GM10266 (cell line): ENCODE measurements at regions not wholly inside any gene's neighbourhood (a gene's known extent, or its start where the extent isn't known, plus 50 kb on each side); places are given as distances from the start of the nearest gene placed in this dataset.

Source experiments
- DNase-seq: peaks from one replicate; pipeline ENCODE4 v3.0.0; 2012; ENCODE audit errors: extremely low spot score
- CTCF ChIP-seq: IDR thresholded peaks from 2 replicates; pipeline ENCODE4 v1.5.1; 2012; ENCODE audit warnings: mild to moderate bottlenecking, low read depth; ENCODE audit not compliant: control insufficient read depth, insufficient read depth; ENCODE audit errors: missing control alignments

GRCh38 chr5:26737348-26738265 is 300.8 kb downstream of the CDH9 start:
- no peak for DNase-seq
- TF ChIP-seq CTCF, result no peak

- no peak for DNase-seq
- no peak for TF ChIP-seq CTCF
These were observed 310.5 kb downstream of the CDH9 start for GRCh38 chr5:26727916-26728315.

- DNase-seq, result no peak
- no peak for TF ChIP-seq CTCF
These were observed 318.6 kb downstream of the CDH9 start for GRCh38 chr5:26719803-26720202.

GRCh38 chr5:26700759-26701384 is 337.5 kb downstream of the CDH9 start:
- peak; percentile 16 for DNase-seq
- TF ChIP-seq CTCF, result peak; percentile 44

- TF ChIP-seq CTCF, result no peak
- DNase-seq, result no peak
These were observed 345.4 kb downstream of the CDH9 start for GRCh38 chr5:26692952-26693351.

- DNase-seq, result no peak
- TF ChIP-seq CTCF, result no peak
These were observed 346.9 kb downstream of the CDH9 start for GRCh38 chr5:26691486-26691885.

GRCh38 chr5:26690511-26690910 is 347.9 kb downstream of the CDH9 start:
- no peak for DNase-seq
- no peak for TF ChIP-seq CTCF
